Astrocyte (in vitro differentiated cells and primary cell): ENCODE measurements at regions not wholly inside any gene's neighbourhood (a gene's known extent, or its start where the extent isn't known, plus 50 kb on each side); places are given as distances from the start of the nearest gene placed in this dataset.

Source experiments
- CTCF ChIP-seq: IDR thresholded peaks from 2 replicates; pipeline ENCODE4 v1.5.1; 2011; ENCODE audit warnings: low read depth, mild to moderate bottlenecking, inconsistent platforms, low read length, moderate library complexity; ENCODE audit not compliant: insufficient read depth
- EZH2 ChIP-seq: IDR thresholded peaks from 2 replicates; pipeline ENCODE4 v1.6.1; 2012; ENCODE audit warnings: mild to moderate bottlenecking, low read length, inconsistent platforms; ENCODE audit not compliant: insufficient read depth

GRCh38 chr13:105630431-105630830, 905.0 kb downstream of the EFNB2 start:
- no peak for TF ChIP-seq CTCF
- no peak for TF ChIP-seq EZH2
